Peyer's patch (tissue), 4 donors: ENCODE measurements at regions not wholly inside any gene's neighbourhood (a gene's known extent, or its start where the extent isn't known, plus 50 kb on each side); places are given as distances from the start of the nearest gene placed in this dataset.

Experiments used
- CTCF ChIP-seq, 6 experiments: fragments of 450-650 bp in 4 of 6; fragments of 200-600 bp in 2 of 6; sonication (generic) in 1 of 6; IDR thresholded peaks; one replicate each; pipeline ENCODE4 v1.5.1; 2017 to 2019; ENCODE audit warnings: antibody characterized with exemption in 6 of 6, mild to moderate bottlenecking in 3 of 6, moderate library complexity in 1 of 6
- POLR2A ChIP-seq, 2 donors: fragments of 450-650 bp; IDR thresholded peaks; one replicate each; pipeline ENCODE4 v1.5.1; 2017; ENCODE audit warnings: antibody characterized with exemption in 2 of 2, mild to moderate bottlenecking in 2 of 2, moderate library complexity in 2 of 2

- TF ChIP-seq CTCF (IDR thresholded peaks at IDR 0.05) (no peak), POLR2A (IDR thresholded peaks at IDR 0.05) (no peak)
Observed at GRCh38 chr2:235264512-235264911, 229.3 kb upstream of the AGAP1 start.
